Ascending aorta (tissue), 2 donors: ENCODE measurements at regions not wholly inside any gene's neighbourhood (a gene's known extent, or its start where the extent isn't known, plus 50 kb on each side); places are given as distances from the start of the nearest gene placed in this dataset.
"Not testable (repeated sequence)": the region's sequence is repeated elsewhere in the genome, so short reads cannot be mapped to it uniquely, and the experiment has no call there.

Experiments used
- DNase-seq, 2 donors: peaks; one replicate each; pipeline ENCODE4 v3.0.0-alpha.2; 2019; ENCODE audit warnings: low spot score in 2 of 2
- H3K27ac ChIP-seq, 2 donors: fragments of 200-600 bp; sonication (generic); one replicate each; pipeline ENCODE4 v1.5.1; 2016 to 2017; ENCODE audit warnings: mild to moderate bottlenecking in 1 of 2
- H3K27me3 ChIP-seq: fragments of 200-600 bp; sonication (generic); one replicate; pipeline ENCODE4 v1.5.1; 2017
- H3K36me3 ChIP-seq, 2 donors: fragments of 200-600 bp; sonication (generic); one replicate each; pipeline ENCODE4 v1.5.1; 2016
- H3K4me1 ChIP-seq, 2 donors: fragments of 200-600 bp; sonication (generic); one replicate each; pipeline ENCODE4 v1.5.1; 2016 to 2017; ENCODE audit warnings: mild to moderate bottlenecking in 1 of 2
- H3K4me3 ChIP-seq, 2 donors: fragments of 200-600 bp; sonication (generic); one replicate each; pipeline ENCODE4 v1.5.1; 2016 to 2017; ENCODE audit warnings: mild to moderate bottlenecking in 1 of 2
- H3K9me3 ChIP-seq, 2 donors: fragments of 200-600 bp; sonication (generic); one replicate each; pipeline ENCODE4 v1.5.1; 2016
- intact Hi-C: fragments of 100-400 bp; cut with DNase I; formaldehyde crosslinking; loops from one replicate; pipeline ENCODE4 v1.15.1; 2023
- TF ChIP-seq, protein P1 (sequence below), 3 experiments: fragments of 200-600 bp in 2 of 3; fragments of 450-650 bp in 1 of 3; sonication (generic) in 2 of 3; IDR thresholded peaks; one replicate each; pipeline ENCODE4 v1.5.1; 2016 to 2019; ENCODE audit warnings: antibody characterized with exemption in 3 of 3, mild to moderate bottlenecking in 1 of 3, moderate library complexity in 1 of 3

DNA sequence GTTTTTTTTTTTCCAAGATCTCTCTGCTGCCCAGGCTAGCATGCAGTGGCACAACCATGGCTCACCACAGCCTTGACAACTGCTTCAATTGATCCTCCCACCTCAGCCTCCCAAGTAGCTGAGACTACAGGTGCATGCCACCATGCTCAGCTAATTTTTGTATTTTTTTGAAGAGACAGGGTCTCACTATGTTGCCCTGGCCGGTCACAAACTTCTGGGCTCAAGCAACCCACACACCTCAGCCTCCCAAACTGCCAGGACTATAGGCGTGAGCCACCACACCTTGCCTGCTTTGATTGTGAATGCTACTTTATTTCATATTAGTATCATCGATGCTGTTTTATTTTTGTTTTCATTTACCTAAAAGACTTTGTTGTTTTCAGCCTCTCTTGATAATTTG lies 81.5 kb upstream of the GNAZ start:
- H3K36me3 ChIP-seq: no peaks in the 10 kb centered on the region
- no peak overlapping the region for H3K27ac ChIP-seq
- no peak for DNase-seq
- no peaks in the 10 kb centered on the region for H3K9me3 ChIP-seq
- H3K27me3 ChIP-seq: no peaks in the 10 kb centered on the region
- no peak overlapping the region for H3K4me3 ChIP-seq
- intact Hi-C loops: no loop called here
- TF ChIP-seq, protein P1, sequence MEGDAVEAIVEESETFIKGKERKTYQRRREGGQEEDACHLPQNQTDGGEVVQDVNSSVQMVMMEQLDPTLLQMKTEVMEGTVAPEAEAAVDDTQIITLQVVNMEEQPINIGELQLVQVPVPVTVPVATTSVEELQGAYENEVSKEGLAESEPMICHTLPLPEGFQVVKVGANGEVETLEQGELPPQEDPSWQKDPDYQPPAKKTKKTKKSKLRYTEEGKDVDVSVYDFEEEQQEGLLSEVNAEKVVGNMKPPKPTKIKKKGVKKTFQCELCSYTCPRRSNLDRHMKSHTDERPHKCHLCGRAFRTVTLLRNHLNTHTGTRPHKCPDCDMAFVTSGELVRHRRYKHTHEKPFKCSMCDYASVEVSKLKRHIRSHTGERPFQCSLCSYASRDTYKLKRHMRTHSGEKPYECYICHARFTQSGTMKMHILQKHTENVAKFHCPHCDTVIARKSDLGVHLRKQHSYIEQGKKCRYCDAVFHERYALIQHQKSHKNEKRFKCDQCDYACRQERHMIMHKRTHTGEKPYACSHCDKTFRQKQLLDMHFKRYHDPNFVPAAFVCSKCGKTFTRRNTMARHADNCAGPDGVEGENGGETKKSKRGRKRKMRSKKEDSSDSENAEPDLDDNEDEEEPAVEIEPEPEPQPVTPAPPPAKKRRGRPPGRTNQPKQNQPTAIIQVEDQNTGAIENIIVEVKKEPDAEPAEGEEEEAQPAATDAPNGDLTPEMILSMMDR (IDR thresholded peaks at IDR 0.05): no peak
- no peaks in the 10 kb centered on the region for H3K4me1 ChIP-seq

DNA sequence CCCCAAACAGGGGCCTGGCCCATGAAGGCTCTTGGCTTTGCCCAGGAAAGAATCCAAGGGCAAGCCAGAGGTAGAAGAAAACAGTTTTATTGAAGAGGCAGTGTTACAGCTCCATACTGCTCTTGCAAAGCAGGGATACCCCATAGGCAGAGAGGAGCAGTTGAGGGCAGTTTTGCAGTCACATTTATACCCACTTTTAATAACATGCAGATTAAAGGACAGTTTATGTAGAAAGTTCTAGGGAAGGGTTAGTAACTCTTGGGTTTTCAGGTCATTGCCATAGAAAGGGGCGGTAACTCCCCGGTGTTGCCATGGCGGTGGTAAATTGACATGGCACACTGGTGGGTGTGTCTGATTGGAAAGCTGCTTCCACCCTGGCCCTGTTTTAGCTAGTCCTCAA lies 80.5 kb upstream of the GNAZ start:
- Histone ChIP-seq H3K36me3 (no peaks in the 10 kb centered on the region), H3K27ac (no peak overlapping the region), H3K27me3 (no peaks in the 10 kb centered on the region), H3K4me1 (no peaks in the 10 kb centered on the region), H3K9me3 (no peaks in the 10 kb centered on the region), H3K4me3 (no peak overlapping the region)
- DNase-seq: no peak
- intact Hi-C loops: no loop called here
- TF ChIP-seq, protein P1 (IDR thresholded peaks at IDR 0.05): no peak

DNA sequence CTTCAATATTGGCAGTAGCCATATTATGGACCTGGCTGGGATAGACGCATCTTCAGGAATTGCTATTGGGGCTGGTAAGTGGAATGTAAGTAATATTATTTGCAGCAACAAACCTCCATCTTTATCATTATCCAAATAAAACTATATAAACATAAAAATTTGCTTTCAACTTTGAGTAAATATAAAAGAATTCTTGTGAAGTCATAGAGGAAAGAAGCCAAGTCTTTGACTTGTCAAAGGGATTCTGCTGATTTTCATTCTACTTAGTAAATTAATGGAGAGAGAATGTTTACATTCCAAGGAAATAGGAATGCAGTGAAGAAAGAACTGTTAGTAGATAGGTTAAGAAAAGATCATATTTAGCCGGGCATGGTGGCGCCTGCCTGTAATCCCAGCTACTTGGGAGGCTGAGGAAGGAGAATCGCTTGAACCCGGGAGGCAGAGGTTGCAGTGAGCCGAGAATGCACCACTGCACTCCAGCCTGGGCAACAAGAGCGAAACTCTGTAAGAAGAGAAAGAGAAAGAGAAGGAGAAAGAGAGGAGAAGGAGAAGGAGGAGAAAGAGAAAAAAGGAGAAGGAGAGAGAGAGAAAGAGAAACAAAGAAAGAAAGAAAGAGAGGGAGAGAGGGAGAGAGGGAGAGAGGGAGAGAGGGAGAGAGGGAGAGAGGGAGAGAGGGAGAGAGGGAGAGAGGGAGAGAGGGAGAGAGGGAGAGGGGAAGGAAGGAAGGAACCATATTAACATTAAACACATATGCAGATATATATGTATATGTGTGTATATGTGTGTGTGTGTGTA lies 79.4 kb upstream of the GNAZ start:
- H3K9me3 ChIP-seq, H3K4me3 ChIP-seq, H3K4me1 ChIP-seq, H3K36me3 ChIP-seq, H3K27ac ChIP-seq, DNase-seq, H3K27me3 ChIP-seq, intact Hi-C loops: not testable (repeated sequence)

GRCh38 chr22:22992474-22992873 lies 77.8 kb upstream of the GNAZ start:
- TF ChIP-seq, protein P1 (IDR thresholded peaks at IDR 0.05): no peak

DNA sequence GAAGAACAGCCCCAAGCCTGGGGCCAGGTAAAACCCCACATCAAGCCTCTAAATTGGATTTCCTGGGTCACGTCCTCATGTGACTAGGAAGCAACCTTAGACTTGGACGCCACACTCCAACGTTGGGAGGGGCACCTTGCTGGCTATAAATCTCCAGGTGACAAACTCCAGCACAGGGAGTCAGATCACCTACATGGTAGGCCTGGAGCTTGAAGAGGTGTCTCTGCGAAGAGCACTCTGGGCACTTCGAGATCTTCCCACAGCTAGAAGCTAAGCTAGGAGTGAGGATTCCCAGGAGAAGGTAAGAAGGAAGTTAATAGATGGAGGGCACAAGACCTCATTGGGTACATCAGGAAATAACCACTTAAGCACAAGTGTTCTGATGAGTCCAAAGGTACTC lies 77.1 kb upstream of the GNAZ start:
- no peaks in the 10 kb centered on the region for H3K36me3 ChIP-seq
- H3K4me1 ChIP-seq: no peaks in the 10 kb centered on the region
- no peak for DNase-seq
- H3K9me3 ChIP-seq: peaks cover 13 to 18% of the 10 kb centered on the region in 2 donors
- TF ChIP-seq, protein P1 (IDR thresholded peaks at IDR 0.05): no peak
- intact Hi-C loops: no loop called here
- H3K27me3 ChIP-seq: no peaks in the 10 kb centered on the region
- no peak overlapping the region for H3K4me3 ChIP-seq
- H3K27ac ChIP-seq: no peak overlapping the region

More at GRCh38 chr22:22992474-22992873, 77.8 kb upstream of the GNAZ start:
- Histone ChIP-seq H3K36me3 (no peaks in the 10 kb centered on the region), H3K9me3 (peaks cover 10 to 13% of the 10 kb centered on the region in 2 donors), H3K27me3 (no peaks in the 10 kb centered on the region), H3K4me3 (no peak overlapping the region), H3K4me1 (no peaks in the 10 kb centered on the region), H3K27ac (no peak overlapping the region)
- intact Hi-C loops: no loop called here
- DNase-seq: no peak

GRCh38 chr22:22995166-22995565 lies 75.2 kb upstream of the GNAZ start:
- no peaks in the 10 kb centered on the region for H3K4me1 ChIP-seq
- peaks cover 13 to 21% of the 10 kb centered on the region in 2 donors for H3K9me3 ChIP-seq
- H3K27me3 ChIP-seq: no peaks in the 10 kb centered on the region
- no peak overlapping the region for H3K4me3 ChIP-seq
- TF ChIP-seq, protein P1 (IDR thresholded peaks at IDR 0.05): no peak
- no peak for DNase-seq
- H3K36me3 ChIP-seq: no peaks in the 10 kb centered on the region
- intact Hi-C loops: no loop called here
- H3K27ac ChIP-seq: no peak overlapping the region
